Left forelimb (tissue), 1 donor: ENCODE measurements at regions not wholly inside any gene's neighbourhood (a gene's known extent, or its start where the extent isn't known, plus 50 kb on each side); places are given as distances from the start of the nearest gene placed in this dataset.
"Not testable (repeated sequence)": the region's sequence is repeated elsewhere in the genome, so short reads cannot be mapped to it uniquely, and the experiment has no call there.

Source experiments
- DNase-seq: peaks from one replicate; pipeline ENCODE4 v3.0.0-alpha.2; 2018; ENCODE audit warnings: low spot score

DNA sequence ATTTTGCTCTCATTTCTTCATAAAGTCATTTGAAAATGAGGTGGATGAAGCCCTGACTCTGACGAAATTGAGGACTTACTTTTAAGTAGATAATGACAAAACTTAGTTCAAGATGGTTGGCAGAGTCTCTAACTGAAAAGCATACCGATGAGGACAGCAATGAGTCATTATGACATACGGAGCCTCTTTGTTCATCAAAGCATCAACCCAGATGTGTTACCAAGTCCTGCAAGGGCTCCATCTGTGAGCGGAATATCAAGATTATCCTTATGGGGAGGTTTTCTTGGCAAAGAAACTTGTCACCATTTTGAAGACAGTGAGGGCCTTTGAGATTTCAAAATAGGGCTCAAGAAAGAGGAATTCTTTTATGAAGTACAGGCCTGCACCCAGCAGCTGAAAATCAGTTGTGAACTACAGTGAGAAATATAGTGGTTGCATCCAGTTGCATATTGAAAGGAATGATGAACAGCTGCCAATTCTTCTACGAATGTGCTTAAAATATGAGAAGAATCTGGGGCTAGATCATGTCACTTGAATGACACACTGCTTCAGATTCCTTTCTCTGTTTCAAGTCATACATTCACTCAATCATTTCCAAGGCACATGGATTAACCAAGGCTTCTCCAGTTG, 86.6 kb upstream of the SLC24A2 start:
- no peak for DNase-seq

DNA sequence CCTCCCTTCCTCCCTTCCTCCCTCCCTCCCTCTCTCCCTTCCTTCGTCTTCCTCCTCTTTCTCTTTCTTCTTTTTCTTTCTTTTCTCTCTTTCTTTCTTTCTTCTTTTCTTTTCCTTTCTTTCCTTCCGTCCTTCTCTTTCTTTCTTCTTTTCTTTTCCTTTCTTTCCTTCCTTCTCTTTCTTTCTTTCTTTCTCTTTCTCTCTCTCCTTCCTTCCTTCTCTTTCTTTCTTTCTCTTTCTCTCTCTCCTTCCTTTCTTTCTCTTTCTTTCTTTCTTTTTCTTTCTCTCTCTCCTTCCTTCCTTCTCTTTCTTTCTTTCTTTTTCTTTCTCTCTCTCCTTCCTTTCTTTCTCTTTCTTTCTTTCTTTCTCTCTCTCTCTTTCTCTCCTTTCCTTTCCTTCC, 84.4 kb upstream of the SLC24A2 start:
- not testable (repeated sequence) for DNase-seq

DNA sequence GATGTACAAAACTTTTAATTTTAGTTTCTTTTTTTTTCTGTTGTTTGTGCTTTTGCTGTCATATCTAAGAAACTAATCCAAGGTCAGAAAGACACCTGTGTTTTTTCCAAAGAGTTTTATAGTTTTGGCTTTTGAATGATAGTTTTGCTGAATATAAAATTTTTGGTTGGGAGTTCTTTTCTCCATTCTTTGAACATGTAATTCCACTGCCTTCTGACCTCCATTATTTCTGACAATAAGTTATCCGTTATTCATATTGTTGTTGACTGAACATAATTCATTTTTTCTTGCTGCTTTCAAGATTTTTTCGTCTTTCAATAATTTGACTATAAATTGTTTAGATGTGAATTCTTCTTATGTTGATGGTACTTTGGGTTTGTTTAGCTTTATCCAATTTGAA, 82.2 kb upstream of the SLC24A2 start:
- no peak for DNase-seq

DNA sequence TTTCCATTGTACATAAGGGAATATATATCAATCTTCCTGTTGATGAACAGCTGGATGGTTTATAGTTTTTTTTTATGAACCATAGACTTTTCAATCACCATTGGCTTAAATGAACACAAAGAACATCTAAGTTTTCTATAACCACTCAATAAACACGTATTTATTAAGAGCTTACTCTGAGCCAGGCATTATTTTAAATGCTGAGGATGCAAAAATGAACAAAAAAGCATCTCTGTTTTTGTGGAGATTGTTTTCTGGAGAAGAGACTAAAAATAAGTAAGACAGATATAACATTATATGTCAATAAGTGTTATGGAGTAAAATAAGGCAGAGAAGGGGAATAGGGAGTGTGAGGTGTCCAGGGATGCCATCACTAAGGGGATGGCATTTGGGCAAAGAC, 52.1 kb upstream of the SLC24A2 start:
- no peak for DNase-seq
